Suprapubic skin (tissue), 4 donors: ENCODE measurements at regions not wholly inside any gene's neighbourhood (a gene's known extent, or its start where the extent isn't known, plus 50 kb on each side); places are given as distances from the start of the nearest gene placed in this dataset.

Source experiments
- DNase-seq, 2 donors: peaks; one replicate each; pipeline ENCODE4 v3.0.0-alpha.2; 2019; ENCODE audit warnings: low spot score in 2 of 2
- H3K27ac ChIP-seq: fragments of 200-600 bp; sonication (generic); one replicate; pipeline ENCODE4 v1.5.1; 2019
- H3K27me3 ChIP-seq: fragments of 200-600 bp; sonication (generic); one replicate; pipeline ENCODE4 v1.5.1; 2019
- H3K36me3 ChIP-seq: fragments of 200-600 bp; sonication (generic); one replicate; pipeline ENCODE4 v1.5.1; 2019
- H3K4me1 ChIP-seq: fragments of 200-600 bp; sonication (generic); one replicate; pipeline ENCODE4 v1.5.1; 2019
- H3K4me3 ChIP-seq: fragments of 200-600 bp; sonication (generic); one replicate; pipeline ENCODE4 v1.5.1; 2019; ENCODE audit warnings: mild to moderate bottlenecking
- H3K9me3 ChIP-seq: fragments of 200-600 bp; sonication (generic); one replicate; pipeline ENCODE4 v1.5.1; 2019
- EP300 ChIP-seq: sonication (generic); formaldehyde crosslinking; IDR thresholded peaks from one replicate; pipeline ENCODE4 v1.6.1; 2017; ENCODE audit warnings: antibody characterized with exemption
- POLR2A ChIP-seq, 2 donors: fragments of 450-650 bp; IDR thresholded peaks; one replicate each; pipeline ENCODE4 v1.6.1; 2017; ENCODE audit warnings: antibody characterized with exemption in 2 of 2, mild to moderate bottlenecking in 2 of 2, moderate library complexity in 2 of 2
- POLR2AphosphoS5 ChIP-seq, 3 donors: sonication (generic); formaldehyde crosslinking; IDR thresholded peaks; one replicate each; pipeline ENCODE4 v1.6.1; 2017; ENCODE audit warnings: antibody characterized with exemption in 3 of 3
- WGBS: methylation state at CpG from one replicate; pipeline ENCODE4 v1.1.5; 2018; 5-methylcytosine and 5-hydroxymethylcytosine counted together
- TF ChIP-seq, protein P1 (sequence below), 2 donors: fragments of 200-600 bp in 1 of 2; fragments of 450-650 bp in 1 of 2; sonication (generic) in 1 of 2; IDR thresholded peaks; one replicate each; pipeline ENCODE4 v1.5.1; 2016 to 2019; ENCODE audit warnings: antibody characterized with exemption in 2 of 2, mild to moderate bottlenecking in 1 of 2, moderate library complexity in 1 of 2

DNA sequence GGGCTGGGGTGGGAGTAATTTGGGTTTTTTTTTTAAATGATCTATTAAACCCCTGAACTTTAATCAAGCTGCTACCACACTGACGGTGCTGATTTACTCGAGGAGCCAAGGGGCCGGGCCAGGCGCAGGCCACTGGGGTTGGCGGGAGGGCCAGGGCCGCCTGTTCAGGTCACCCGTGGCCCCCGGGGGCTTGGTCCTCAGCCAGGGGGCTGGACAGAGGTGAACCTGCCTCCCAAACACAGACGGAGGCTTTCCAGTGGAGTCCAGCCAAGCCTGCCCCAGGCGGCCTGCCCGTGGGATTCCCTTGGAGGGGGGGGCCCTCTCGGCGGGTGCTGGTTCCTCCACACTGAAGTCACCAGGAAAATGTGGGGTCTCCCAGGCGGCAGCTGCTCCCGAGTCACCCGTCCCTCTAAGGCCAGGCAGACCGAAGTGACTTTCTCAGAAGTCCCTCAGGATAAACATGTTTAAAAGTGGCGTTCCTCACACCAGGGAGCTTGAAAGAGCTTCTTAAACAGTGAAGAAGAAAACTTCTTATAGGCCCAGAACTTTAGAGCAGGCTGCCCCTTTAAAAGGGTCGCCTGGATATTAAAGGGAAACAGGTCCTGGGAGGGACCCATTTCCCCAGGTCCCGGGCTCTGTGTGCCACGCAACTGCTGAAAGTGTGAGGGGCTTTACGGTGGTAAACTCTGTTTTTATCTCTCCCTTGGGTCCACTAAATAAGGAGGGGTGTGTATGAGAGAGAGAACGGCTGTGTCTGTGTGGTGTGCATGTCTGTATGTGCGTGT lies 167.2 kb upstream of the GSC start:
- no peak for TF ChIP-seq POLR2A (IDR thresholded peaks at IDR 0.05)
- Histone ChIP-seq H3K4me1 (peaks cover 8% of the 10 kb centered on the region), H3K36me3 (no peaks in the 10 kb centered on the region), H3K9me3 (no peaks in the 10 kb centered on the region), H3K27me3 (no peaks in the 10 kb centered on the region), H3K4me3 (peak overlapping the region; percentile 24), H3K27ac (peak overlapping the region; percentile 66)
- WGBS, result 50% methylated on average over 17 of the region's 24 CpGs
- DNase-seq, result peak in 1 of 2 donors; percentile 70

DNA sequence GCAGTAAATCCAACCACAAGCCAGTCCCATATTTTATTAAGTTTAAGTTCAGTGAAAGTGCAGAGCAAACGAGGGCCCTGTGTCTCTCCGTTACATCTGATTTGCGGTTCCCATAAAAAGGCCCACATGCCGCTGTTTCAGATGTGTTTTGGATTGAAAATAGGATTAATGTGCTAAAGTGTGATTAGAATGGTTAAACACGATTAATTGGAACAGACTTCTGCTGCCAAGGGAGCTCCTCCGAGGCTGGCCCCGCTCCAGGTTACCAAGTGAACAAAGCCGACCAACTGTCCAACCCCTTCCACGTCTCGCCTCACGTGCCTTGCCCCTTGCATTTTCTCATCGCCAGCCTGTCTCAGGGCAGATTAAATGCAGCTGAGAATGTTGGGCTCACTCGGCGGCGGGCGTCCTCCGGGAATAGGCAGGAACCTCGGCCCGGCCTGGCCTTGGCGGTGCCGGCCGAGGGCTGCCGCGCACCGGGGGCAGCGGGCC lies 166.5 kb upstream of the GSC start:
- TF ChIP-seq, protein P1, sequence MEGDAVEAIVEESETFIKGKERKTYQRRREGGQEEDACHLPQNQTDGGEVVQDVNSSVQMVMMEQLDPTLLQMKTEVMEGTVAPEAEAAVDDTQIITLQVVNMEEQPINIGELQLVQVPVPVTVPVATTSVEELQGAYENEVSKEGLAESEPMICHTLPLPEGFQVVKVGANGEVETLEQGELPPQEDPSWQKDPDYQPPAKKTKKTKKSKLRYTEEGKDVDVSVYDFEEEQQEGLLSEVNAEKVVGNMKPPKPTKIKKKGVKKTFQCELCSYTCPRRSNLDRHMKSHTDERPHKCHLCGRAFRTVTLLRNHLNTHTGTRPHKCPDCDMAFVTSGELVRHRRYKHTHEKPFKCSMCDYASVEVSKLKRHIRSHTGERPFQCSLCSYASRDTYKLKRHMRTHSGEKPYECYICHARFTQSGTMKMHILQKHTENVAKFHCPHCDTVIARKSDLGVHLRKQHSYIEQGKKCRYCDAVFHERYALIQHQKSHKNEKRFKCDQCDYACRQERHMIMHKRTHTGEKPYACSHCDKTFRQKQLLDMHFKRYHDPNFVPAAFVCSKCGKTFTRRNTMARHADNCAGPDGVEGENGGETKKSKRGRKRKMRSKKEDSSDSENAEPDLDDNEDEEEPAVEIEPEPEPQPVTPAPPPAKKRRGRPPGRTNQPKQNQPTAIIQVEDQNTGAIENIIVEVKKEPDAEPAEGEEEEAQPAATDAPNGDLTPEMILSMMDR (IDR thresholded peaks at IDR 0.05), result no peak
- TF ChIP-seq EP300, result no peak
- TF ChIP-seq POLR2A (IDR thresholded peaks at IDR 0.05), result no peak
- no peak for TF ChIP-seq POLR2AphosphoS5 (IDR thresholded peaks at IDR 0.05)
- Histone ChIP-seq H3K4me1 (peaks cover 8% of the 10 kb centered on the region), H3K27ac (peak overlapping the region; percentile 66), H3K9me3 (no peaks in the 10 kb centered on the region), H3K27me3 (no peaks in the 10 kb centered on the region), H3K36me3 (no peaks in the 10 kb centered on the region), H3K4me3 (peak overlapping the region; percentile 24)
- 47% methylated on average over 26 of the region's 26 CpGs for WGBS
- peak; percentile 86 for DNase-seq

DNA sequence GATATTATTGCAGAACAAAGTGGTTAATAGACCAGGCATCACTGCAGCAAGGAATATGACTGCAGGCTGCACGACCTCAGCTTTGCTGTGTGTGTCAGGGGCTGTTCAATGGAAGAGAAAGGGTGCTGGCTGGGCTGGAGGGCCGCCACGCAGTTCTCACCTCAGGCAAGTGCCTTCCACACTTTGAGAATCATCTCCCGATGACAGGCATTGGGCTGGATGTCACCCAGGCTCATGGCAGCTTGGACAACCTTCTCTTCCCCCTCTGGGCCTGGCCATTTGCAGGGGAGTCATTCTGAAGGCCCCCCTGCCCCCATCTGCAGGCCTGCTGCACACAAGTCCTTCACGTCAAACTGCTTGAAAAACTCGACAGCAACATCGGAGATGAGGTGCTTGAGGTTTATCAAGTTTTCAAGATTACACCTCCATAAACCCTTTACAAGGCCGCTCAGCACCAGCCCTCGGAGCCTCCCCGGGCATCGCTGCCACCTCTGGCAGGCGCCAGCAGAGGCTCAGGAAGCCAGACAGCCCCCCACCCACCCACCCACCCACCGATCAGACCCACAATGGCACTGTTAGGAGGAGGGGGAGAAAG lies 165.9 kb upstream of the GSC start:
- TF ChIP-seq, protein P1 (IDR thresholded peaks at IDR 0.05), result no peak
- TF ChIP-seq EP300, result no peak
- no peak for TF ChIP-seq POLR2A (IDR thresholded peaks at IDR 0.05)
- TF ChIP-seq POLR2AphosphoS5 (IDR thresholded peaks at IDR 0.05), result no peak
- no peak overlapping the region for H3K27ac ChIP-seq
- no peaks in the 10 kb centered on the region for H3K9me3 ChIP-seq

DNA sequence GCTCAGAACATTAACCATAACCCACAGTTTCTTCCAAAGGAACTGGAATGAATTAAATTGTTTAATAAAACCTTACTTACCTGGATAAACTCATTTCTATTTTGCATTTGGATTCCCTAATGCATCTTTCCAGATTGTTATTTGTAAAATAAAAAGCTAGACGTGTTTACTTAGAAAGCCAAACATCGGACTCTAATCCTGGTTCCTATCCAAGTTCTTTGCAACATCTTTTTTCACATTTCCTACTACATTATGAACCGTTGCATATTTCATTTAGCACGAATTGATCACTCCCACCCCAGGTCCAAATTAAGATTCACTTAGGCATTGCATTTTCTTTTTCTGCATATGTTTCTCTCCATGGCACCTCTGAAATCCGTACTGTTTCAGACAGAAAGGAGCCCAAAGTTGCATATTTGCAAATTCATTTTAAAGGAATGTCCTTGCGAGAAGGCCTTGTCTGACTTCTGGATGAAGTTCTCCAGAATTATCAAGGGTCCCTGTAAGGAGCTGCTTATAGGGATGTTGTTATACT lies 164.4 kb upstream of the GSC start:
- Histone ChIP-seq H3K4me3 (no peak overlapping the region), H3K27me3 (no peaks in the 10 kb centered on the region), H3K9me3 (no peaks in the 10 kb centered on the region), H3K4me1 (peaks cover 8% of the 10 kb centered on the region), H3K36me3 (no peaks in the 10 kb centered on the region), H3K27ac (no peak overlapping the region)
- 57% methylated on average over 6 of the region's 6 CpGs for WGBS
- DNase-seq, result no peak
- no peak for TF ChIP-seq EP300
- TF ChIP-seq POLR2AphosphoS5 (IDR thresholded peaks at IDR 0.05), result no peak
- TF ChIP-seq, protein P1 (IDR thresholded peaks at IDR 0.05), result no peak
- no peak for TF ChIP-seq POLR2A (IDR thresholded peaks at IDR 0.05)

More for the DNA sequence above, 165.9 kb upstream of the GSC start:
- Histone ChIP-seq H3K4me1 (peaks cover 8% of the 10 kb centered on the region), H3K36me3 (no peaks in the 10 kb centered on the region), H3K4me3 (no peak overlapping the region), H3K27me3 (no peaks in the 10 kb centered on the region)
- WGBS, result 81% methylated on average over 12 of the region's 13 CpGs
- no peak for DNase-seq

DNA sequence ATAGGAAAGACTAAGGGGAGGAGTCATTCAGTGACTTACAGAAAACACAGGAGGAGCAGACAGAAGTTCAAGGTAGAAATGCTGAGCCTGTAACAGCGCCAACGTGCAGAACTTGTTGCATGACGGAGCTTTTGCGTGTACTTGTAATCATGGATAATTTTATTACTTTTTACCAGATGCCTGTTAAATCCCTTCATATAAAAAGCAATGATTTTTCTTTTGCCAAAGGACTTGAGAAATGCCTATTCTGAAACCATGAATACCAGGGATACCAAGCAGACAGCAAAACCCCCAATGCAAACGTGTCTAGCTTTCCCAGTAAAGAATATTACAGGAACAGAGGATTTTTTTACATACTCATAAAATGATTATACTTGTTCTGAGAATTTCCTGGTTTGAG lies 163.6 kb upstream of the GSC start:
- H3K36me3 ChIP-seq, result no peaks in the 10 kb centered on the region
- TF ChIP-seq, protein P1 (IDR thresholded peaks at IDR 0.05), result no peak
- TF ChIP-seq POLR2A (IDR thresholded peaks at IDR 0.05), result no peak
- TF ChIP-seq POLR2AphosphoS5 (IDR thresholded peaks at IDR 0.05), result no peak
- no peak for TF ChIP-seq EP300
- WGBS, result 52% methylated on average over 5 of the region's 5 CpGs
- no peak overlapping the region for H3K4me3 ChIP-seq
- no peaks in the 10 kb centered on the region for H3K9me3 ChIP-seq
- no peak overlapping the region for H3K27ac ChIP-seq
- H3K4me1 ChIP-seq, result peaks cover 8% of the 10 kb centered on the region
- no peak for DNase-seq
- H3K27me3 ChIP-seq, result no peaks in the 10 kb centered on the region
